ACC112 (cell line): ENCODE measurements at regions not wholly inside any gene's neighbourhood (a gene's known extent, or its start where the extent isn't known, plus 50 kb on each side); places are given as distances from the start of the nearest gene placed in this dataset.

ENCODE experiments used
- H2AFZ ChIP-seq: fragments of 200-600 bp; sonication (generic); one replicate; pipeline ENCODE4 v1.6.0; 2017; ENCODE audit warnings: antibody characterized with exemption, low read length; ENCODE audit not compliant: unreplicated experiment
- H3K27ac ChIP-seq: fragments of 200-600 bp; sonication (generic); 2 replicates; pipeline ENCODE4 v1.5.1; 2014; ENCODE audit warnings: low read depth, mild to moderate bottlenecking, antibody characterized with exemption, low read length, moderate library complexity
- H3K27me3 ChIP-seq: fragments of 200-600 bp; sonication (generic); 2 replicates; pipeline ENCODE4 v1.6.1; 2014; ENCODE audit warnings: mild to moderate bottlenecking, antibody characterized with exemption, low read length, moderate library complexity, mixed read lengths; ENCODE audit not compliant: insufficient read depth
- H3K36me3 ChIP-seq: fragments of 200-600 bp; sonication (generic); 2 replicates; pipeline ENCODE4 v1.6.1; 2016; ENCODE audit warnings: mild to moderate bottlenecking, antibody characterized with exemption, low read length, moderate library complexity, mixed read lengths; ENCODE audit not compliant: insufficient read depth
- H3K4me1 ChIP-seq: fragments of 200-600 bp; sonication (generic); one replicate; pipeline ENCODE4 v1.6.1; 2016; ENCODE audit warnings: low read length, mixed read lengths; ENCODE audit not compliant: insufficient read depth, unreplicated experiment, control insufficient read depth
- H3K4me3 ChIP-seq: fragments of 200-600 bp; sonication (generic); 2 replicates; pipeline ENCODE4 v1.5.1; 2014; ENCODE audit warnings: mild to moderate bottlenecking, low read depth, low read length
- H3K79me2 ChIP-seq: fragments of 200-600 bp; sonication (generic); one replicate; pipeline ENCODE4 v1.6.0; 2016; ENCODE audit warnings: low read length; ENCODE audit not compliant: control insufficient read depth, unreplicated experiment, insufficient read depth

GRCh38 chr4:55214172-55214571, 88.8 kb upstream of the KDR start:
- no peak overlapping the region for H3K27ac ChIP-seq
- H2AFZ ChIP-seq, result peak overlapping the region; percentile 57

DNA sequence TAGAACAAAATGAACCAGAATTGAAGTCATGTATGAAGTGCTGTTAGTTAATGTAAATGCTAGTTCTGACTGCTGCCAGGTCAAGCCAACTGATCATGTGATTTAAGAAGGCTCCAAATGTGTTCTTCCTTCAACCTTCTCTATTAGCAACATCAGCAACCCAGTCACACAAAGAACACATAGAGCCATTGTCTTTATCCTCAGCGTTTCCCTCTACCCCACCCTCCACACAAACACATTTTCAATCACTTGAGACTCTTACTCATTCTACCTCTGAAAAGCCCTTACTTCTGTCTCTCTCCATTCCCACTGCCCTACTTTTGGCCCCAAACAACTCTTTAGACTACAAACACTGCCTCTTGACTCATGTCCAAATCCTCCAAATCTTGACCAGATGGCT, 89.7 kb upstream of the KDR start:
- no peaks in the 10 kb centered on the region for H3K79me2 ChIP-seq
- no peak overlapping the region for H2AFZ ChIP-seq

More at GRCh38 chr4:55214172-55214571, 88.8 kb upstream of the KDR start:
- peaks cover 6% of the 10 kb centered on the region for H3K4me1 ChIP-seq
- H3K4me3 ChIP-seq, result no peak overlapping the region
- H3K36me3 ChIP-seq, result no peaks in the 10 kb centered on the region
- H3K79me2 ChIP-seq, result no peaks in the 10 kb centered on the region
- no peaks in the 10 kb centered on the region for H3K27me3 ChIP-seq

DNA sequence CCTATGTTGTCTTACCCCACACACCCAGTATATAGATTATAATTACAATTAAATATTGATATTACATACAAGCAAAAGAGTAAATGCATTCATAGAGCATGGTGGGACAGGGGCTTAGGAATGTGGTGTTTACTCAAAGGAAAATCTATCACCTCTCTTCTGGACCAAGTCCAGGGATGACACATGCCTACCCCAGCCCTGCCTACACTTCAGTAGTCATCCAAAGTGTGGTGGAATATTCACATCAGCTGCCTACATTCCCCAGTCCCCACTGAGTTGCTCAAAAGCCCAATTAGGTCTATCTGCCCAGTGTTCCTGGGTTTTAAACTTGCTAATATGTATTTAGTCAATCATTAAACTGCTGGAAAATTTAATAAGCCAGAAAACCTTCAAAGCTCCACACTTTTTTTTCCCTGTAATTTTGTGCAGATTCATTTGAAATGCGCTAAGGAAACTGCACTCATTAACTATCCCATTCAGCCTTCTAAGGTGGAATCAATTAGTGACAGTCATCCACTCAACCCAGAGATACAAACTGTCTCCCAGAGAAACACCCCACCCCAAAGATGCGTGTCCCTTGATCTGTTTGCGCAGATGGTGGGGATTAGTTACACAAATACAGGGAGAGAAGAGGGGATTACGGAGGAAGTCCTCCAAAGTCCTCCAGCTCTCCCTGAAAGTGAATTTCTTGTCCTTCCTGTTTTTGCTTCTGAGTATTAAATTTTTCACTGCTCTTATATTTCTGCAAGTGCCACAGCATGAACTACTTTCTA, 91.7 kb upstream of the KDR start:
- no peaks in the 10 kb centered on the region for H3K27me3 ChIP-seq
- peaks cover 6% of the 10 kb centered on the region for H3K4me1 ChIP-seq
- H3K4me3 ChIP-seq, result no peak overlapping the region
- no peak overlapping the region for H3K27ac ChIP-seq
- H3K79me2 ChIP-seq, result no peaks in the 10 kb centered on the region
- H3K36me3 ChIP-seq, result no peaks in the 10 kb centered on the region
- H2AFZ ChIP-seq, result no peak overlapping the region

More for the DNA sequence above, 89.7 kb upstream of the KDR start:
- Histone ChIP-seq H3K36me3 (no peaks in the 10 kb centered on the region), H3K27me3 (no peaks in the 10 kb centered on the region), H3K27ac (no peak overlapping the region), H3K4me1 (peaks cover 6% of the 10 kb centered on the region), H3K4me3 (no peak overlapping the region)

- Histone ChIP-seq H3K79me2 (no peaks in the 10 kb centered on the region), H3K27me3 (no peaks in the 10 kb centered on the region), H3K36me3 (no peaks in the 10 kb centered on the region), H2AFZ (no peak overlapping the region), H3K27ac (no peak overlapping the region), H3K4me3 (no peak overlapping the region), H3K4me1 (peaks cover 6% of the 10 kb centered on the region)
Observed at GRCh38 chr4:55218041-55218440, 92.6 kb upstream of the KDR start.

DNA sequence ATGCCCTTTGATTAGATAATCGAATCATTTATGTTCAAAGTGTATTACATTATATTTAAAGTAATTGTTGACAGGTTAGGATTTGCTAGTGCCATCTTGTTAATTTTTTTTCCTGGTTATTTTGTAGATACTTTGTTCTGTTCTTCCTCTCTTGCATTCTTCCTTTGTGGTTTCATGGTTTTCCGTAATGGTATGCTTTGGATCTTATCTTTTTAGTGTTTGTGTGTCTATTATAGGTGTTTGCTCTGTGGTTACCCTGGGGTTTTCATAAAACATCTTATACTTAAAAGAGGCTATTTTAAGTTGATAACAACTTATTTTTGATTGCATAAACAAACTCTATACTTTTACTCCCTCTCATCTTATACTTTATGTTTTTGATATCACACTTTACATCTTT, 108.2 kb upstream of the SRD5A3 start:
- peaks cover 25% of the 10 kb centered on the region; the same call in 1 of the 2 replicates for H3K27me3 ChIP-seq

DNA sequence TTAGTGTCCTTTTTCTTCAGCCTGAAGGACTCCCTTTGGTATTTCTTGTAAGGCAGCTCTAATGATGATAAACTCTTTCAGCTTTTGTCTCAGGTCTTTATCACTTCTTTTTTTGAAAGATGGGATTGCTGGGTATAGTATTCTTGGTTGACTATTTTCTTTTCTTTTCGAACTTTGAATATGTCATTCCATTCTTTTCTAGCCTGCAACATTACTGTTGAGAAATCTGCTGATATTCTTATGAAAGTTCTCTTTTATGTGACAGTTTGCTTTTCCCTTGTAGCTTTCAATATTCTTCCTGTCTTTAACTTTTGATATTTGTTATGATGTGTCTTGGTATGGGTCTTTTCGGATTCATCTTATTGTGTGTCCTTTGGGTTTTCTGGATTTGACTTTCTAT, 107.6 kb upstream of the SRD5A3 start:
- Histone ChIP-seq H3K36me3 (no peaks in the 10 kb centered on the region), H3K27ac (no peak overlapping the region), H3K79me2 (no peaks in the 10 kb centered on the region), H3K27me3 (peaks cover 25% of the 10 kb centered on the region; the same call in 1 of the 2 replicates), H2AFZ (no peak overlapping the region), H3K4me1 (no peaks in the 10 kb centered on the region), H3K4me3 (no peak overlapping the region)

More for the DNA sequence above, 108.2 kb upstream of the SRD5A3 start:
- Histone ChIP-seq H2AFZ (no peak overlapping the region), H3K27ac (no peak overlapping the region), H3K79me2 (no peaks in the 10 kb centered on the region), H3K36me3 (no peaks in the 10 kb centered on the region), H3K4me3 (no peak overlapping the region), H3K4me1 (no peaks in the 10 kb centered on the region)

- Histone ChIP-seq H3K36me3 (no peaks in the 10 kb centered on the region), H3K4me1 (no peaks in the 10 kb centered on the region), H2AFZ (no peak overlapping the region), H3K27me3 (peaks cover 19% of the 10 kb centered on the region; the same call in 1 of the 2 replicates), H3K79me2 (no peaks in the 10 kb centered on the region), H3K27ac (no peak overlapping the region), H3K4me3 (no peak overlapping the region)
Observed at GRCh38 chr4:55241461-55241860, 104.6 kb upstream of the SRD5A3 start.

GRCh38 chr4:55242506-55242905, 103.5 kb upstream of the SRD5A3 start:
- Histone ChIP-seq H3K36me3 (no peaks in the 10 kb centered on the region), H3K79me2 (no peaks in the 10 kb centered on the region), H3K27me3 (peaks cover 19% of the 10 kb centered on the region; the same call in 1 of the 2 replicates), H2AFZ (no peak overlapping the region), H3K4me1 (no peaks in the 10 kb centered on the region), H3K4me3 (no peak overlapping the region), H3K27ac (no peak overlapping the region)

- no peaks in the 10 kb centered on the region for H3K27me3 ChIP-seq
- no peak overlapping the region for H3K27ac ChIP-seq
- no peak overlapping the region for H3K4me3 ChIP-seq
- H3K4me1 ChIP-seq, result no peaks in the 10 kb centered on the region
- H2AFZ ChIP-seq, result no peak overlapping the region
- H3K79me2 ChIP-seq, result no peaks in the 10 kb centered on the region
- no peaks in the 10 kb centered on the region for H3K36me3 ChIP-seq
Observed at GRCh38 chr4:55247521-55247920, 98.5 kb upstream of the SRD5A3 start.

GRCh38 chr4:55248756-55249155, 97.3 kb upstream of the SRD5A3 start:
- Histone ChIP-seq H3K27me3 (no peaks in the 10 kb centered on the region), H3K4me1 (no peaks in the 10 kb centered on the region), H3K4me3 (no peak overlapping the region), H2AFZ (no peak overlapping the region), H3K79me2 (no peaks in the 10 kb centered on the region), H3K36me3 (no peaks in the 10 kb centered on the region), H3K27ac (no peak overlapping the region)

- H3K4me1 ChIP-seq, result no peaks in the 10 kb centered on the region
- H2AFZ ChIP-seq, result no peak overlapping the region
- H3K4me3 ChIP-seq, result no peak overlapping the region
- H3K27ac ChIP-seq, result no peak overlapping the region
- H3K27me3 ChIP-seq, result no peaks in the 10 kb centered on the region
- no peaks in the 10 kb centered on the region for H3K36me3 ChIP-seq
- no peaks in the 10 kb centered on the region for H3K79me2 ChIP-seq
Observed at GRCh38 chr4:55249476-55249875, 96.6 kb upstream of the SRD5A3 start.
